ENCODE measurements at regions not wholly inside any gene's neighbourhood (a gene's known extent, or its start where the extent isn't known, plus 50 kb on each side); places are given as distances from the start of the nearest gene placed in this dataset.

DNA sequence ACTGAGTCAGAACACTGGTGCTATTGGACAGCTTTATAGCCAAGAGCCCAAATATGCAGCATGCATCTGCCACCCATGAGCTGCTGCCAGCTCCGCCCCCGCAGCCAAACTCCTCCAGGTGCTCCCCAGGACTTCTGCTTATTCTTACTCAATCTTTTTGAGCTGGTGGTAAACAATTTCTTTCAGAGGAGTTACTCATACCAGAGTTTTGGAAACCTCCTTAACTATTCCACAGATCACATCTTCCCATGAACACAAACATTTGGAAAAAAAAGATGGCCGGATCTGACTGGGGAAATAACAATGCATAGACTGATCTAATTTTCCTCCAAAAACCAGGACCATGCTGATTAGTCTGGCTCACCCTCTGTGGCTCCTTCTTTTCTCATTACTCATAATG, 399.9 kb downstream of the GPM6A start:
- Histone ChIP-seq H3K4me3 (no peak overlapping the region), H3K9me3 (peaks cover 0 to 30% (median 11%) of the 10 kb centered on the region in 12 donors), H3K27me3 (no peaks in the 10 kb centered on the region), H3K4me1 (no peaks in the 10 kb centered on the region), H3K27ac (no peak overlapping the region), H3K36me3 (no peaks in the 10 kb centered on the region)
- WGBS, 4 donors: 27 to 66% (median 46%) methylated on average over 3 of the region's 3 CpGs
- DNase-seq: no peak
- no peak for ATAC-seq
- intact Hi-C loops (cut with DNase I): no loop called here
- TF ChIP-seq, protein P1, sequence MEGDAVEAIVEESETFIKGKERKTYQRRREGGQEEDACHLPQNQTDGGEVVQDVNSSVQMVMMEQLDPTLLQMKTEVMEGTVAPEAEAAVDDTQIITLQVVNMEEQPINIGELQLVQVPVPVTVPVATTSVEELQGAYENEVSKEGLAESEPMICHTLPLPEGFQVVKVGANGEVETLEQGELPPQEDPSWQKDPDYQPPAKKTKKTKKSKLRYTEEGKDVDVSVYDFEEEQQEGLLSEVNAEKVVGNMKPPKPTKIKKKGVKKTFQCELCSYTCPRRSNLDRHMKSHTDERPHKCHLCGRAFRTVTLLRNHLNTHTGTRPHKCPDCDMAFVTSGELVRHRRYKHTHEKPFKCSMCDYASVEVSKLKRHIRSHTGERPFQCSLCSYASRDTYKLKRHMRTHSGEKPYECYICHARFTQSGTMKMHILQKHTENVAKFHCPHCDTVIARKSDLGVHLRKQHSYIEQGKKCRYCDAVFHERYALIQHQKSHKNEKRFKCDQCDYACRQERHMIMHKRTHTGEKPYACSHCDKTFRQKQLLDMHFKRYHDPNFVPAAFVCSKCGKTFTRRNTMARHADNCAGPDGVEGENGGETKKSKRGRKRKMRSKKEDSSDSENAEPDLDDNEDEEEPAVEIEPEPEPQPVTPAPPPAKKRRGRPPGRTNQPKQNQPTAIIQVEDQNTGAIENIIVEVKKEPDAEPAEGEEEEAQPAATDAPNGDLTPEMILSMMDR (IDR thresholded peaks at IDR 0.05): no peak
- TF ChIP-seq POLR2A (IDR thresholded peaks at IDR 0.05): no peak

DNA sequence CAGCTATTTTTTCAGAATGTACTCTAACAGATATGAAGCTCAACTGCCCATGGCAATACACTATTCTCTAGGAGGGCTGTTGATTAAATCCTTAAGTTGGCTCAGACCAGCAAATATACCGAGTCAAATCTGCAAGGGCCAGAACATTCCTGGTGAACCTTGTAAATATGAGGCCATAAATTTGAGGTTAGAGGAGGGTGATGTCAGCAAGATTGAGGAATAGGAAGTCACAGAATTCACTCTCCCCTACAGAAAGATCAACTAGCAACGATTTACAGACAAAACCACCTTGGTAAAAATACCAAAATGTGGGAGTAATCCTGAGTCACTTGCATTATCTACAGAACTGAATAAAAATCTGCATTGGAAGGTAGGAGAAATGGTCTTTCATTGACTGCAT, 399.3 kb downstream of the GPM6A start:
- Histone ChIP-seq H3K27me3 (no peaks in the 10 kb centered on the region), H3K9me3 (peaks cover 0 to 35% (median 14%) of the 10 kb centered on the region in 12 donors), H3K36me3 (no peaks in the 10 kb centered on the region), H3K4me3 (no peak overlapping the region), H3K4me1 (no peaks in the 10 kb centered on the region), H3K27ac (no peak overlapping the region)
- WGBS, 4 donors: 53 to 73% (median 60%) methylated on average over 2 of the region's 2 CpGs
- ATAC-seq (no peak), DNase-seq (no peak)
- intact Hi-C loops (cut with DNase I): no loop called here
- TF ChIP-seq, protein P1 (IDR thresholded peaks at IDR 0.05): no peak
- no peak for TF ChIP-seq POLR2A (IDR thresholded peaks at IDR 0.05)

DNA sequence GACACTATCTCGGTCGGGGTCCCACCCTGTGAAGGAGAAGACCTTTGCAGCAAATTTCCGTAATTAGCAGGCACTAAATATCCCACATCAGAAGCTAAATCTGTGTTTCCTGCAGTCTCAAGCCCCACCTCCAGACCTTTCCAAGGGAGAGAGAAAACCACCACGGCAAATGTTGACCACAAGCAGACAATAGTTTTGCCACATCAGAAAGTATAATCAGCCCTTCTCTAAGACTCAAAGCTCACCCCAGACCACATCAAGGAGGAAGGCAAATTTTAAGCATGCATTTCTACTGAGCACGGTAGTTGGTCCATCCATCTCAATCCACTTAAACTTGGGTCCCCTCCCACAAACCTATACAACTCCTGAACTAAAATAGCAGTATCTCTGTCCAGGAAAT, 398.5 kb downstream of the GPM6A start:
- H3K9me3 ChIP-seq: peaks cover 0 to 39% (median 14%) of the 10 kb centered on the region in 12 donors
- intact Hi-C loops (cut with DNase I): no loop called here
- WGBS, 4 donors: 75 to 82% (median 77%) methylated on average over 4 to 5 of the region's 5 CpGs
- H3K27me3 ChIP-seq: no peaks in the 10 kb centered on the region
- no peak for TF ChIP-seq POLR2A (IDR thresholded peaks at IDR 0.05)
- ATAC-seq (no peak), DNase-seq (no peak)
- no peaks in the 10 kb centered on the region for H3K4me1 ChIP-seq
- no peak overlapping the region for H3K27ac ChIP-seq
- H3K36me3 ChIP-seq: no peaks in the 10 kb centered on the region
- no peak overlapping the region for H3K4me3 ChIP-seq

DNA sequence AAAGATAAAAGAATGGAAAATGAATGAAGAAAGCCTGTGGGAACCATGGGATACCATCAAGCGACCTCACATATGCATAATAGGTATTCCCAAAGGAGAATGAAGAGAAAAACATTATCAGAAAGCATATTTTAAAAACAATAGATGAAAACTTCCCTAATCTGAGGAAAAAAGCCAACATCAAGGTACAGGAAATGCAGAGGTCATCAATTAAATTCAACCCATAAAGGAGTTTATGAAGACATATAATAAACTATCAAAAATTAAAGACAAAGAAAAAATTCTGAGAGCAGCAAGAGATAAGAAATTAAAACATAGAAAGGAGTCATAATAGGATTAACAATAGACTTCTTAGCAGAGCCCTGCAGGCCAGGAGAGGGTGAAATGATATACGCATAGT, 397.5 kb downstream of the GPM6A start:
- TF ChIP-seq, protein P1 (IDR thresholded peaks at IDR 0.05): no peak
- no peak for TF ChIP-seq POLR2A (IDR thresholded peaks at IDR 0.05)
- intact Hi-C loops (cut with DNase I): no loop called here
- Histone ChIP-seq H3K9me3 (peaks cover 0 to 39% (median 14%) of the 10 kb centered on the region in 12 donors), H3K27ac (no peak overlapping the region), H3K27me3 (no peaks in the 10 kb centered on the region), H3K4me3 (no peak overlapping the region), H3K36me3 (no peaks in the 10 kb centered on the region), H3K4me1 (no peaks in the 10 kb centered on the region)
- ATAC-seq (no peak), DNase-seq (no peak)
- WGBS, 4 donors: 63 to 67% (median 65%) methylated on average over 2 of the region's 2 CpGs

DNA sequence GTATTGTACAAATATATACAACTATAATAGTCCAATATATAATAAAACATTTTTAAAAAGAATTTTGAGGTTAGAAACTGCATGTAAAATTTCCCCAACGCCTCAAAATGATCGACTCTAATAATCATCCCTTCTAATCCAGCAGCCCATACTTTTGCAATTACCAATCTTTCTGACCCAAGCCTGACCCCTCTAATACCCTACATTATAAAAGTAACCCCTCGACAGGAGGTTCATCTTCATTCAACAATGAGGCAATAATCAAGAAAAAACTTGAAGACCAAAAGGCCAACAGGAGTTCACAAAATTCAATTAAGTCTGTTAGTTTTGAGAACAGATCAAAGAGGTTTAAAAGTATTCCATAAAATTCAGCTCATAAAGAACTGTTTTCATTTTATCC, 393.5 kb downstream of the GPM6A start:
- intact Hi-C loops (cut with DNase I): no loop called here
- ATAC-seq (no peak), DNase-seq (no peak)
- Histone ChIP-seq H3K27ac (no peak overlapping the region), H3K36me3 (no peaks in the 10 kb centered on the region), H3K27me3 (no peaks in the 10 kb centered on the region), H3K9me3 (peaks cover 0 to 38% (median 13%) of the 10 kb centered on the region in 12 donors), H3K4me1 (no peaks in the 10 kb centered on the region), H3K4me3 (no peak overlapping the region)
- WGBS, 4 donors: 75 to 84% (median 77%) methylated on average over 3 of the region's 3 CpGs
- no peak for TF ChIP-seq POLR2A (IDR thresholded peaks at IDR 0.05)
- TF ChIP-seq, protein P1 (IDR thresholded peaks at IDR 0.05): no peak
